AG10803 (cell line): ENCODE measurements at regions not wholly inside any gene's neighbourhood (a gene's known extent, or its start where the extent isn't known, plus 50 kb on each side); places are given as distances from the start of the nearest gene placed in this dataset.

Source experiments
- DNase-seq: peaks from one replicate; pipeline ENCODE4 v3.0.0; 2010; ENCODE audit warnings: low read depth
- H3K4me3 ChIP-seq: 2 replicates; pipeline ENCODE4 v1.5.1; 2011; ENCODE audit warnings: mild to moderate bottlenecking, low read length, control low read depth
- TF ChIP-seq, protein P1 (sequence below): conservative IDR thresholded peaks from 2 replicates; pipeline ENCODE4 v1.5.1; 2011; ENCODE audit warnings: mild to moderate bottlenecking, low read length, control low read depth, inconsistent platforms

DNA sequence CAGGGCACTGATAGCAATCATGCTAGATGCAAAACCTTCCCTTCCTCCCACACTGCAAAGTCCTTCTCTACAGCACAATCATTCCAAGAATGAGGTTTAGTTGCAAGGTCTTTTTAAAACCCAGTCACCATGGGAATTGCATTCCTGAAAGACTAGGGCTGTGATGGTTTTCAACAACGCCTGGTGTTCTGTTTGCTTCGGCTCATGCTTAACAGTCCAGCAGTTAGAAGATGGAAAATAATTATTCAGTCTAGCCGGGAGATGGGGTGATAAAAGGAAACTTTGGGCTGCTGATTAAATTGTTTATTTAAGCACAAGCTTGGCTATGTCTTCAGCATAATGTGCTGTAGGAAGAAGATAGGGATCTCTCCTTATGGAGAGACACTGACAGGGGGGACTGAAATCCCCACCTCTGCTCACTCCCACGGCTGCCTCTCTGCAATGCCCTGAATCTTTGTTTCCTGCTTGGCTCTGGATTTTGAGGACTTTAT, 211.4 kb downstream of the MID1IP1 start:
- DNase-seq = peak; percentile 26
- TF ChIP-seq, protein P1, sequence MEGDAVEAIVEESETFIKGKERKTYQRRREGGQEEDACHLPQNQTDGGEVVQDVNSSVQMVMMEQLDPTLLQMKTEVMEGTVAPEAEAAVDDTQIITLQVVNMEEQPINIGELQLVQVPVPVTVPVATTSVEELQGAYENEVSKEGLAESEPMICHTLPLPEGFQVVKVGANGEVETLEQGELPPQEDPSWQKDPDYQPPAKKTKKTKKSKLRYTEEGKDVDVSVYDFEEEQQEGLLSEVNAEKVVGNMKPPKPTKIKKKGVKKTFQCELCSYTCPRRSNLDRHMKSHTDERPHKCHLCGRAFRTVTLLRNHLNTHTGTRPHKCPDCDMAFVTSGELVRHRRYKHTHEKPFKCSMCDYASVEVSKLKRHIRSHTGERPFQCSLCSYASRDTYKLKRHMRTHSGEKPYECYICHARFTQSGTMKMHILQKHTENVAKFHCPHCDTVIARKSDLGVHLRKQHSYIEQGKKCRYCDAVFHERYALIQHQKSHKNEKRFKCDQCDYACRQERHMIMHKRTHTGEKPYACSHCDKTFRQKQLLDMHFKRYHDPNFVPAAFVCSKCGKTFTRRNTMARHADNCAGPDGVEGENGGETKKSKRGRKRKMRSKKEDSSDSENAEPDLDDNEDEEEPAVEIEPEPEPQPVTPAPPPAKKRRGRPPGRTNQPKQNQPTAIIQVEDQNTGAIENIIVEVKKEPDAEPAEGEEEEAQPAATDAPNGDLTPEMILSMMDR = no peak
- no peak overlapping the region for H3K4me3 ChIP-seq

DNA sequence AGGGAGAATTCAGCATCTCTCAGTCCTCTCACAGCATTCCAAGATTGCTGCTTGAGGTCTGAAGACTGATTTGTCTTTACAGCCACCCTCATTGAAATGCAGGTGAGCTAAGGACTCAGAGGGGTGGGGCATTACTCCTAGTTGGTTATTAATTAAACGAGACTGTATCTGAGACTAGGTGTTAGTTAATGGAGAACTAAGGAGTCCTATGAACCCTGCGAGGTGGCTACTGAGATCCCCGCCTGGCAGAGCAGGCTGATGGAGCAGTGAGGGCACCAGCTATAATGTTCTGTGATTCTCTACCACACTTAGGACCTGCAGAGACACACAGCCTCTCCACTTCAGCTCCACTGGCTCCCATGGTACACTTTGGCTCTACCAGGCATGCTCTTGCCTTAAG, 215.3 kb downstream of the MID1IP1 start:
- TF ChIP-seq, protein P1 = no peak
- DNase-seq = no peak
- H3K4me3 ChIP-seq = no peak overlapping the region

DNA sequence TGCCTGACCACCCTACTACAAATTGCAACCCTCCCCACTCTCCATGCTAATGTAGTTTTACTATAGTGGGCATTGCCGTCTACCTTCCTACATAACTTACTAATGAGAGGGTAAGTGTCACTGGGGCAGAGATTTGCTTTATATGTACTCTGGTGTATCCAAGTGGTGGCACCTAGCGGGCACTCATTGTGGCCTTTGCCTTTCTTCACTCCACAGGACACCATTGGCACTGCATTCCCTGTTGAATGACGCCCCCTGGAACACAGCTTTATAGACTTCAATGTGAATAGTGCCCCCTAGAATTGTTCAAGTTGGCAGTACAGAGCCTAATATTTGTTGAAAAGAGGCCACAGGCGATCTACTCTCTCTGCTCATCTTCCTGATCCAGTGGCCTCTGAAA, 215.8 kb downstream of the MID1IP1 start:
- no peak for DNase-seq
- TF ChIP-seq, protein P1 = no peak
- H3K4me3 ChIP-seq = no peak overlapping the region

DNA sequence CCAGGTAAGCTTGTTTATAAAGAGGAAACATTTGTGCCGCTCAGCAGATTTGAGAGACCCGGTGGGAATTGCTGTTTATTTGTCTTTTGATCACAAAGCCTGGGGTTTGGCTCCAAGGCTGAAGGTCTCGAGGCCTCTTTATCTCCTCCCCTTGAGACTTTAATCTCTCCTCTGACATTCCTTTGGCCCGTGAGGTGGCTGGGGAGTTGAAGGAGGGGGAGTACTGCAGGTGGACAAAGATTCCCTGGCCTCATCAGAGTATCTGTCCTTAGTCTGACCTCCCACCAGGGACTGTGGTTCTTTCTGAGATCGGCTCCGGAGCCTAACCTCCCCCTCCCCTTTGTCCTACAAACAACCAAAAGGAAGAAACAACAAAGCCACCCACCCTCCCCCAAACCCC, 216.5 kb downstream of the MID1IP1 start:
- H3K4me3 ChIP-seq = no peak overlapping the region
- no peak for DNase-seq
- TF ChIP-seq, protein P1 = no peak

DNA sequence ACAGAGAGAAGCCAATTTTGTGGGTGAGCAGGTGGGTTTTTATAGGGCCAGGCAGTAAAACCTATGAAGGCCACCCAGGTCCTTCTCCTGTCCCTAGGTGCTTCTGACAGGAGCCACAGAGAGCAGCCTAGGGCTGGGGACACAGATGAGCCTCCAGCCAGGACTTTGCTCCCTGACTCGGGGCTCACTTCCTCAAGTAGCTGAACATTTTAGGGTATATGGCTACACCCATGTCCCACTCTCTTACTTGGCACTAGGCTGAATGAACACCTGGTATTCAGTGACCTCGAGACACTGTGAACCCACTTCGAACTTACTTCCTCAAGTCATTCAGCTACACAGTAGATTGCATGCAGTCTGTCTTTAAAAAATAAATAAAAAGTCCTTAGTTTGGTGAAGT, 217.3 kb downstream of the MID1IP1 start:
- no peak for DNase-seq
- TF ChIP-seq, protein P1 = no peak
- no peak overlapping the region for H3K4me3 ChIP-seq

DNA sequence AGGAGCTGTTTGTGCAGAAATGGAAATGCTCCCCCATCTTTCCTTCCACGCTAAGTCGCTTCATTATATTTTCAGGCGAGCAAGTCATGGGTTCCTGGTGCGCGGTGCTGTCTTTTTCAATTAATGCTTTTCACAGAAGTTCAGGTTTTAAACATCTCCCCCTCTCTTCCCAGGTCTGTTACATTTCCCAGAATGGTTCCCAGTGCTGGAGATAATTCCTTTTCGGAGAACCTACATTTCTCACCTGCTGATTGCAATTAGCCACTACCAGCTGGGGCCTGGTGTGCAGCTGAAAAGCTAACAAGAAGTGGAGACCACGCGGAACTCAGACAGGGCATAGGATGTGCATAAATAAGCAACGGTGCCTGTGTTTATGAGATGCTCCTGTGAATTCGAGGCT, 217.8 kb downstream of the MID1IP1 start:
- no peak overlapping the region for H3K4me3 ChIP-seq
- TF ChIP-seq, protein P1 = no peak
- DNase-seq = no peak

DNA sequence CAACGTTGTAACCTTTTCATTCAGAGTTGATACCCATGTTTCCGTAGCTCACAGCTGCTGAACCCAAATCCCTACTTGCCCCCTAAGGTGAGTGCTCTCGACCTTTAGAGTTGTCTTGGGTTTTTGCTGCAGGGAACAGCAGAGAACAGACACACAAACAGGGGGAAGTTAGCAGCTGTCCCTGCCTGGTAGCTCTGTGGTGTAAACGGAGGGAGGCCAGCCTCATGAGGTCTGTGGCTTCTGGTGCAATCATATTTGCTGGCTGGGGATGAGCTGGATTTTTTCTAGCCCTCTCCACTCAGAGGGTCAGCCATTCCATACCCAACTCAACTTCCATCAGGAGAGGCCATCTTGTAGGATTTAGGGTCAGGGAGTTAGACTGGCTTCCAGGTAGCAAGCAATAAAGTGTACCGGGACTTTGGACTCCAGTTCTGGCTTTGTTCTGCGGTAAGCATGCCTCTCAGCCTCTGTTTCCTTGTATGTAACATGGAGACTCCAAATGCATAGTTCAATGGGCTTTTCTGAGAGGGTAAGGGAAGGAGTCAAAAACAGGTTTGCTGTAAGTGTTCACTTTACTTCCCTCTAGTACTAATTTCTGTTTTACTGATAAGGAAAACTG, 218.9 kb downstream of the MID1IP1 start:
- DNase-seq = no peak
- TF ChIP-seq, protein P1 = no peak
- no peak overlapping the region for H3K4me3 ChIP-seq
